Heart right ventricle (tissue), 16 donors: ENCODE measurements at regions not wholly inside any gene's neighbourhood (a gene's known extent, or its start where the extent isn't known, plus 50 kb on each side); places are given as distances from the start of the nearest gene placed in this dataset.

Experiments
- ATAC-seq, 8 donors: fragments of 200-7000 bp; cut with Tn5 transposase; one replicate each; pipeline ENCODE4 v1.9.1; 2020; ENCODE audit warnings: mild to moderate bottlenecking in 8 of 8, moderate library complexity in 8 of 8, moderate number of reproducible peaks in 1 of 8
- DNase-seq, 2 donors: peaks; one replicate each; pipeline ENCODE4 v3.0.0-alpha.2; 2020
- H3K27ac ChIP-seq, 10 donors: fragments of 200-600 bp; sonication (generic) in 2 of 10; one replicate each; pipeline versions ENCODE4 v1.5.0 to v1.8.0; 2020 to 2022; ENCODE audit warnings: mild to moderate bottlenecking in 3 of 10
- H3K27me3 ChIP-seq, 7 donors: fragments of 200-600 bp; one replicate each; pipeline ENCODE4 v1.8.0; 2021 to 2022; ENCODE audit warnings: mild to moderate bottlenecking in 2 of 7
- H3K36me3 ChIP-seq, 9 donors: fragments of 200-600 bp; sonication (generic) in 1 of 9; one replicate each; pipeline versions ENCODE4 v1.5.0 to v1.8.0; 2020 to 2022; ENCODE audit warnings: mild to moderate bottlenecking in 2 of 9
- H3K4me1 ChIP-seq, 9 donors: fragments of 200-600 bp; sonication (generic) in 1 of 9; one replicate each; pipeline versions ENCODE4 v1.5.0 to v1.8.0; 2020 to 2022; ENCODE audit warnings: mild to moderate bottlenecking in 4 of 9
- H3K4me3 ChIP-seq, 10 donors: fragments of 200-600 bp; sonication (generic) in 2 of 10; one replicate each; pipeline versions ENCODE4 v1.5.0 to v1.8.0; 2020 to 2022; ENCODE audit warnings: mild to moderate bottlenecking in 7 of 10, moderate library complexity in 2 of 10
- H3K9me3 ChIP-seq, 11 donors: fragments of 200-600 bp in 10 of 11; sonication (generic) in 2 of 11; one replicate each; pipeline versions ENCODE4 v1.5.0 to v1.8.0; 2013 to 2022; ENCODE audit warnings: mild to moderate bottlenecking in 2 of 11, control low read depth in 1 of 11, moderate library complexity in 1 of 11
- CTCF ChIP-seq, 9 donors: fragments of 200-600 bp; sonication (generic) in 2 of 9; IDR thresholded peaks; one replicate each; pipeline versions ENCODE4 v1.5.0 to v1.8.0; 2021 to 2022; ENCODE audit warnings: antibody characterized with exemption in 9 of 9, mild to moderate bottlenecking in 5 of 9, moderate library complexity in 1 of 9
- WGBS, 2 donors: extraction: QIAGEN DNeasy Blood & Tissue Kit; methylation state at CpG; one replicate each; pipeline ENCODE4 v1.1.7; 2013; ENCODE audit warnings: inconsistent platforms in 1 of 2; 5-methylcytosine and 5-hydroxymethylcytosine counted together
- intact Hi-C, 10 donors: fragments of 100-400 bp; cut with DNase I; formaldehyde crosslinking; loops; one replicate each; pipeline versions ENCODE4 v1.11.1 to v1.14.2; 2022
- donor health status: Arrhythmogenic right ventricular cardiomyopathy.
- donor health status: ischemic (EF 13 %, LVEDD 7.1; RV severe dilation, severe dysfunction).
- donor health status: healthy with polysubstance abuse.
- donor health status: DM: no; HTN: yes; CAD: no.
- donor health status: DM: no; HTN: no; CAD: no.
- donor health status: ischemic (EF 25% LVEDD 6.9; RV normal size, moderate dysfunction).
- donor health status: ischemic (EF 25% LVEDD 5.7; RV mildly dilated, moderate dysfunction).
- donor health status: healthy.
- donor health status: DM: yes; HTN: yes; CAD: no.
- donor health status: Ischemic cardiomyopathy.
- donor health status: ischemic (EF 35%, LVEDD 5.7; RV mildly dilated, moderate dysfunction).
- donor health status: nonischemic (EF 11% LVEDD 7.7; RV severe dilation, severe dysfunction).
- donor health status: DM: yes; HTN: yes; CAD: no.
- donor health status: PGD.
- donor health status: ischemic (EF 29% LVEDD 5.4; RV normal size, mild dysfunction).
- donor health status: nonischemic (EF 23%, LVEDD 6.1; RV moderate dilation, normal function).

GRCh38 chr13:60794751-60795150 is 397.7 kb downstream of the TDRD3 start:
- no peaks in the 10 kb centered on the region for H3K27me3 ChIP-seq
- TF ChIP-seq CTCF (IDR thresholded peaks at IDR 0.05) = no peak
- H3K9me3 ChIP-seq = no peaks in the 10 kb centered on the region
- 72 to 75% methylated on average over 4 of the region's 4 CpGs for WGBS, 2 donors
- DNase-seq = no peak
- no peaks in the 10 kb centered on the region for H3K36me3 ChIP-seq
- no peak overlapping the region for H3K27ac ChIP-seq
- ATAC-seq = no peak
- H3K4me3 ChIP-seq = no peak overlapping the region
- no peaks in the 10 kb centered on the region for H3K4me1 ChIP-seq
- intact Hi-C loops = no loop called here

- TF ChIP-seq CTCF (IDR thresholded peaks at IDR 0.05) = no peak
- H3K36me3 ChIP-seq = no peaks in the 10 kb centered on the region
- no peak overlapping the region for H3K27ac ChIP-seq
- no peaks in the 10 kb centered on the region for H3K9me3 ChIP-seq
- ATAC-seq (peak in 1 of 8 donors; percentile 78), DNase-seq (no peak)
- no peaks in the 10 kb centered on the region for H3K27me3 ChIP-seq
- H3K4me3 ChIP-seq = no peak overlapping the region
- intact Hi-C loops = no loop called here
- 68 to 70% methylated on average over 5 of the region's 5 CpGs for WGBS, 2 donors
- peaks cover 0 to 8% (median 0%) of the 10 kb centered on the region in 9 donors for H3K4me1 ChIP-seq
Observed at GRCh38 chr13:60790620-60791019, 393.6 kb downstream of the TDRD3 start.

- TF ChIP-seq CTCF (IDR thresholded peaks at IDR 0.05) = no peak
- intact Hi-C loops = no loop called here
- Histone ChIP-seq H3K4me1 (peaks cover 0 to 8% (median 0%) of the 10 kb centered on the region in 9 donors), H3K36me3 (no peaks in the 10 kb centered on the region), H3K27ac (no peak overlapping the region), H3K27me3 (no peaks in the 10 kb centered on the region), H3K9me3 (peaks cover 0 to 10% (median 0%) of the 10 kb centered on the region in 11 donors), H3K4me3 (no peak overlapping the region)
- peak in 7 of 8 donors; percentile 41 to 88 (median 73) for ATAC-seq
- peak; percentile 15 to 28 for DNase-seq
- 52 to 59% methylated on average over 3 of the region's 3 CpGs for WGBS, 2 donors
Observed at GRCh38 chr13:60788156-60788829, 391.3 kb downstream of the TDRD3 start.

GRCh38 chr13:60787083-60787482 is 390.1 kb downstream of the TDRD3 start:
- Histone ChIP-seq H3K27ac (no peak overlapping the region), H3K27me3 (no peaks in the 10 kb centered on the region), H3K9me3 (peaks cover 0 to 10% (median 0%) of the 10 kb centered on the region in 11 donors), H3K4me3 (no peak overlapping the region), H3K36me3 (no peaks in the 10 kb centered on the region), H3K4me1 (peaks cover 0 to 8% (median 0%) of the 10 kb centered on the region in 9 donors)
- intact Hi-C loops = no loop called here
- no peak for TF ChIP-seq CTCF (IDR thresholded peaks at IDR 0.05)
- no peak for ATAC-seq
- DNase-seq = no peak
